Upper lobe of right lung (tissue), 1 donor: ENCODE measurements at regions not wholly inside any gene's neighbourhood (a gene's known extent, or its start where the extent isn't known, plus 50 kb on each side); places are given as distances from the start of the nearest gene placed in this dataset.
"Not testable (repeated sequence)": the region's sequence is repeated elsewhere in the genome, so short reads cannot be mapped to it uniquely, and the experiment has no call there.

Experiments
- ATAC-seq: fragments of 200-7000 bp; cut with Tn5 transposase; one replicate; pipeline ENCODE4 v1.9.1; 2020; ENCODE audit warnings: mild to moderate bottlenecking, moderate library complexity
- DNase-seq: peaks from one replicate; pipeline ENCODE4 v3.0.0-alpha.2; 2020
- H3K27ac ChIP-seq: fragments of 200-600 bp; one replicate; pipeline ENCODE4 v1.8.0; 2022
- H3K27me3 ChIP-seq: fragments of 200-600 bp; one replicate; pipeline ENCODE4 v1.8.0; 2022; ENCODE audit warnings: mild to moderate bottlenecking
- H3K36me3 ChIP-seq: fragments of 200-600 bp; one replicate; pipeline ENCODE4 v1.8.0; 2022
- H3K4me1 ChIP-seq: fragments of 200-600 bp; one replicate; pipeline ENCODE4 v1.8.0; 2022
- H3K4me3 ChIP-seq: fragments of 200-600 bp; one replicate; pipeline ENCODE4 v1.8.0; 2022; ENCODE audit warnings: mild to moderate bottlenecking
- H3K9me3 ChIP-seq: fragments of 200-600 bp; one replicate; pipeline ENCODE4 v1.8.0; 2022
- intact Hi-C: fragments of 100-400 bp; cut with DNase I; formaldehyde crosslinking; loops from one replicate; pipeline ENCODE4 v1.11.0; 2022
- donor health status: DM: no; HTN: yes; CAD: no; lungs with severe emphysema.

DNA sequence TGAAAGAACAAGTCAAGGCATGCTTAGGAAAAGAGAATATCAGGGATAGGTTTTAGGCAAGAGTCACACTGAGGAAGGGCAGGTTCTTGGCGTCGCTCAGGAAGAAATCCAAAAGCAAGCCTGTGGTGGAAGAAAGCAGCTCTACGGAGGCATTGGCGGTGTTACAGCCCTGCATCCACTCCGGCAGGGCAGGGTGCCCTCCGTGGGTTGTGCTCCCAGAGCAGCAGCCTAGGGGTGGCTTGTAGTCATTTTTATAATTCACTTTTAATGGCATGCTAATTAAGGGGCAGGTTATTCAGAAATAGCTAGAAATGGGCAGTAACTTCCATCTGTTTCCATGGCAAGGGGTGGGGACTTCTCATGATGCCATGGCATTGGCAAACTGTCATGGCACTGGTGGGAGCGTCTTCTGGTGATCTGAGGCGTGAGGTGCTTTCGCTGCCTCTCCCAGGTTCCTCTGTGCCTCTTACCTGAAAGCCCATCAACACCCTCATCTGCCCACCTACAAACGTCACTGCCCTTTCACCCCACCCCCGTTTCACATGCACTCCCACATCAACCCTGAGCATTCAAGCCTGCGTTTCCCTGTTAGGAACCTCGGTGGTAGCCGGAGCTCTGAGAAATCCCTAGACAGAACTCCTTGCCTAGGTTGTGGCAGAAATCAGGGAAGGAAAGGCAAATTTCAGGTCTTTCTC is 1763.8 kb upstream of the TPTE start:
- intact Hi-C loops, H3K27ac ChIP-seq, H3K36me3 ChIP-seq, DNase-seq, H3K9me3 ChIP-seq, H3K27me3 ChIP-seq, H3K4me1 ChIP-seq, H3K4me3 ChIP-seq, ATAC-seq: not testable (repeated sequence)

DNA sequence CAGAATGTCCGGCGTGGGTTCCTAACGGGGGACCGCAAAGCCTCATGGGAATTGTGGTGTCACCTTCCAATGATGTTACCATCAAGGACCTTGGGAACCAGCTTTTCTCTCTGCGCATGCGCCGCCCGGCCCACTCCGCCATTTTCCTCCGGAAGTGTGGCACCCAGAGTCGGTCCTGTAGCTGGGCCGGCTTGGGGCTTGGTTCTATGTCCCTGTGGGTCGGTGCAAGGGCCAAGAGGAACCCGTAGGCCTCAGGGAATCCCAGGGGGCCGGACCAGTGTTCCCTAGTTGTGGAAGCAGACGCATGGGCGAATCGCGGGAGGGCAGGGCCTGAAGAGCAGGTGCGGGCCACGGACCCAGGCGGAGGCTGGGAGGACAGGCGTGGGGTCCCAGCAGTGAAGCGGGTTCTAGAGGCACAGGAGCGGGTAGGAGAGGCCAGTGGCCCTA is 1762.4 kb upstream of the TPTE start:
- H3K27me3 ChIP-seq, H3K4me3 ChIP-seq, ATAC-seq, H3K4me1 ChIP-seq, H3K9me3 ChIP-seq, H3K27ac ChIP-seq, H3K36me3 ChIP-seq, intact Hi-C loops, DNase-seq: not testable (repeated sequence)

DNA sequence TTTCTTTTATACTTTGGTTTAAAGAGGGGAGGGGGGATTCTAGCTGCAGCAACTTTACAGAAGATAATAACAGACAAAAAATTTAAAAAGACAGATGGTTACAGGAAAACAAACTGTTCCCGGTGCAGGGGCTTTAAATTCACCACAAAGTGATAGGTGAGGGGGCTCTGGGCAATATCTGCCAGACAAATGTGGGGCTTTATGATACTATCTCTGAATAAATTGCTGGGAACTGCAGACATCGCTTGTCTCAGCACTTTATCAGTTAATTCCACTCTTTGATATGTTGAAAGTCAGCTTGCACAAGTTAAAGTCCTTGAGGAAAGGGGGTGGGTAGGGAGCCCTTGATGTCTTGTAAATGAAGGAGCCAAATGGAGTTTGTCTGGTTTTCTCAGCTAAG is 1759.1 kb upstream of the TPTE start:
- DNase-seq, H3K9me3 ChIP-seq, H3K4me1 ChIP-seq, intact Hi-C loops, H3K27me3 ChIP-seq, H3K4me3 ChIP-seq, ATAC-seq, H3K36me3 ChIP-seq, H3K27ac ChIP-seq: not testable (repeated sequence)

DNA sequence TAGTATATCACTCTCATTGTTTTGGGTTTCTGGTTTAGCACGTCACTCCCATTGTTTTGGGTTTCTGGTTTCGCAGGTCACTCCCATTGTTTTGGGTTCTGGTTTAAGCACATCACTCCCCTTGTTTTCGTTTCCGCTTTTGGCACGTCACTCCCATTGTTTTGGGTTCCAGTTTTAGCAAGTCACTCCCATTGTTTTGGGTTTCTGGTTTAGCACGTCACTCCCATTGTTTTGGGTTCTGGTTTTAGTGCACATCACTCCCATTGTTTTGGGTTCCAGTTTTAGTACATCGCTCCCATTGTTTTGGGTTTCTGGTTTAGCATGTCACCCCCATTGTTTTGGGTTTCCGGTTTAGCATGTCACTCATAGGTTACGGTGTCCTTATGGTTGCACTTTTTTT is 1757.0 kb upstream of the TPTE start:
- DNase-seq, intact Hi-C loops, H3K36me3 ChIP-seq, H3K9me3 ChIP-seq, H3K27ac ChIP-seq, ATAC-seq, H3K27me3 ChIP-seq, H3K4me3 ChIP-seq, H3K4me1 ChIP-seq: not testable (repeated sequence)

DNA sequence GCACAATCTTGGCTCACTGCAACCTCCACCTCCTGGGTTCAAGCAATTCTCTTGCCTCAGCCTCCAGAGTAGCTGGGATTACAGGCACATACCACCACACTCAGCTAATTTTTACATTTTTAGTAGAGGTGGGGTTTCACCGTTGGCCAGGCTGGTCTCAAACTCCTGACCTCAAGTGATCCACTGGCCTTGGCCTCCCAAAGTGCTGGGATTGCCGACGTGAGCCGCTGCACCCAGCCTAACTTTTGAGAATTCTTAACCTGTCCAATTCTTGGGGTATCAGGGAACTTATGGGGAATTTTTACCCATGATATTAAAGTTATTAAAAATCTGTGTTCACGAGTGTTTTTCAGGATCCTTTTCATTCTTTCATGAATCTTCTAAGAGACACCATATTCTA is 1755.2 kb upstream of the TPTE start:
- intact Hi-C loops, ATAC-seq, DNase-seq, H3K4me1 ChIP-seq, H3K27me3 ChIP-seq, H3K36me3 ChIP-seq, H3K9me3 ChIP-seq, H3K27ac ChIP-seq, H3K4me3 ChIP-seq: not testable (repeated sequence)

DNA sequence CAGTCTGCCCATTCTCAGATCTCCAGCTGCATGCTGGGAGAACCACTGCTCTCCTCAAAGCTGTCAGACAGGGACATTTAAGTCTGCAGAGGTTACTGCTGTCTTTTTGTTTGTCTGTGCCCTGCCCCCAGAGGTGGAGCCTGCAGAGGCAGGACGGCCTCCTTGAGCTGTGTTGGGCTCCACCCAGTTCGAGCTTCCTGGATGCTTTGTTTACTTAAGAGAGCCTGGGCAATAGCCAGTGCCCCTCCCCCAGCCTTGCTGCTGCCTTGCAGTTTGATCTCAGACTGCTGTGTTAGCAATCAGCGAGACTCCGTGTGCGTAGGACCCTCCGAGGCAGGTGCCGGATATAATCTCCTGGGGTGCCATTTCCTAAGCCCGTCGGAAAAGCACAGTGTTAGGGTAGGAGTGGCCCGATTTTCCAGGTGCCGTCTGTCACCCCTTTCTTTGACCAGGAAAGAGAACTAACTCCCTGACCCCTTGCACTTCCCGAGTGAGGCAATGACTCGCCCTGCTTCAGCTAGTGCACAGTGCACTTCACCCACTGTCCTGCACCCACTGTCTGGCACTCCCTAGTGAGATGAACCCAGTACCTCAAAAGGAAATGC is 1748.4 kb upstream of the TPTE start:
- H3K27me3 ChIP-seq, ATAC-seq, H3K4me1 ChIP-seq, H3K4me3 ChIP-seq, H3K27ac ChIP-seq, DNase-seq, intact Hi-C loops, H3K36me3 ChIP-seq, H3K9me3 ChIP-seq: not testable (repeated sequence)

DNA sequence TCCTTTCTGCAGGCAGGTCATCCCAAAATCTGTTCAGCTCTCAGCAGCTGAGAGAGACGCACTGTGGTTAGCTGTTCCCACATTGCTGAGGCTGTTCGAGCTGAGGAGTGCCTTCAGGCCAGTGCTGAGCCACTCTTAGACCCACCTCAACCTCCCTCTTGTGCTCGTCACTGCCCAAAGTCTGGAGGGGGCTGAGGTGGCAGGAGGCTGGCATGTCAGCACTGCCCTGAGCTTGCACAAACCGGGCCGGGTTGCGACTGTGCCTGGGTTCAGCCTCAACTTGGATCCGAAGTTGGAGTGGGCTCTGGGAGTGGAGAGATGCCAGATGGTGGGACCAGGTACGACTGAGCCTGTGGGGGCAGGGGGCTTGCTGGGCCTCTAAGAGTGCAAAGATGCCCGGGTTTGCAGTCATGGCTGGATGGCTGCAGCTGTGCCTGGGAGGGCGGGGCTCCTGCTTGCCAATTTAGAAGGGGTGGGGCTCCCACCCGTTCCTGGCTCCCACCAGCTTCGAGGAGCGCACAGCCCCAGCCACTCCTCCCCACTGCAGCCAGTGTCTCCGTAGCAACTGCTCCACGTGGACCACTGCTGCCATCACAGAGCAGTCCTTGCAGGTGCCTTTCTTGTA is 1745.7 kb upstream of the TPTE start:
- intact Hi-C loops: not testable (repeated sequence)

DNA sequence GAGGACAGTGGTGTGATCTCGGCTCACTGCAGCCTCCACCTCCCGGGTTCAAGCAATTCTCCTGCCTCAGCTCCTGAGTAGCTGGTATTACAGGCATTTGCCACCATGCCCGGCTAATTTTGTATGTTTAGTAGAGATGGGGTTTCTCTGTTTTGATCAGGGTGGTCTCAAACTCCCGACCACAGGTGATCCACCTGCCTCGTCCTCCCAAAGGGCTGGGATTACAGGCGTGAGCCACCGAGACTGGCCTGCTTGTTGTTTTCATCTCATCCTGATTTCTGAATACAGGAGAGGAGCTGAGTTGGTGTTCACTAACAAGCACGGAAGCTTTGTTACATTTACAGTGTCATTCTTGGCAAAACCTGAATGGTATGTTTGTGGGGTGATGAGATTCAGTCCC is 1744.1 kb upstream of the TPTE start:
- H3K9me3 ChIP-seq, H3K27me3 ChIP-seq, ATAC-seq, H3K27ac ChIP-seq, H3K4me1 ChIP-seq, H3K36me3 ChIP-seq, H3K4me3 ChIP-seq, intact Hi-C loops, DNase-seq: not testable (repeated sequence)

More for the DNA sequence above, 1745.7 kb upstream of the TPTE start:
- not testable (repeated sequence) for H3K9me3 ChIP-seq, H3K36me3 ChIP-seq, H3K27ac ChIP-seq, H3K4me3 ChIP-seq, H3K27me3 ChIP-seq, DNase-seq, H3K4me1 ChIP-seq, ATAC-seq

DNA sequence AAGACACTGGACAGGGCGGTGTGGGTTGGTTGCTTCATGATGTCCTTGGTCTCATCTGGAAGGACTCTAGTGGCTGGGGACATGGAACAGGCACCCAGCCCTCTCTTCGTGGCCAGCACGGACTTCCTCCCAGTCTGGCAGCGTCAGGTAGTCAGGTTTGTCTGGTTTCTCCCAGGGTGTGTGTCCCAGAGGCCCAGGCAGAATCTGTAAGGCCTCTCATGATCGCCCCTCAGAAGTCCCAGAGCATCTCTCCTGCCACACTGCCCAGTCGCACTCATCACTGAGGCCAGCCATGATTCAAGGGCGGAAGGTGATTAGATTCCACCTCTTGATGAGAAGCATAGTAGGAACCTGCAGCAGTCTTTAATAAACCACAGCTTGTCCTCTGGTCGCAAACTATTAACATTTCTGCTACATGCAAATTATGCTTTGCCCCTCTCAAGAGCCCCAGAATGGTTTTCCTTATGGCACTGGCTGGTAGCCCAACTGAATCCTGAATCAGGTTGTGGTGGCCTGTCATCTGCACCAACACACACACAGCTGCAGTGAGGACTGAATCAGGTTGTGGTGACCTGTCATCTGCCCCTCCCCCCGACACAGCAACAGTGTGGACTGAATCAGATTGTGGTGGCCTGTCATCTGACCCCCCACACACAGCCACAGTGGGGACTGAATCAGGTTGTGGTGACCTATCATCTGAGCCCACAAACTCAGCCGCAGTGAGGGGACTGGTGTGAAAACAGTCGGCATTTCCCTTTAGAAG is 1742.9 kb upstream of the TPTE start:
- H3K4me3 ChIP-seq, H3K27ac ChIP-seq, H3K4me1 ChIP-seq, ATAC-seq, DNase-seq, H3K27me3 ChIP-seq, H3K36me3 ChIP-seq, intact Hi-C loops, H3K9me3 ChIP-seq: not testable (repeated sequence)

DNA sequence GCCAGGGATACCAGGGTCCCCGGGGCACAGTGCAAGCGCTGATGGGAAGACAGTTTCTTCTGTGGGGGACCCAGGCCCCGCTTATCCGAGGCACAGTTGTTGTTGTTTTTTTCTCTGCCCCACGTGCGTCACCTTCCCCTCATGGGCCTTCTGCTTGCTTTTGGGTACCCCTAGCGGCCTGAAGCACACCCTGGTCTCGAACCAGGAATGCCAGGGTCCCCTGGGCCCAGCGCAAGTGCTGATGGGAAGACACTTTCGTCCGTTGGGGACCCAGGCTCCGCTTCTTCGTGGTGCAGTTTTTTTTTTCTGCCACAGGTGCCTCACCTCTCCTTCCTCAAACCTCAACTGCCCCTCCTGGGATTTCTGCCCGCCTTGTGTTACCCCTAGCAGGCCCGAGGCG is 1708.5 kb upstream of the TPTE start:
- H3K9me3 ChIP-seq, H3K27ac ChIP-seq, H3K27me3 ChIP-seq, DNase-seq, intact Hi-C loops, H3K4me3 ChIP-seq, H3K36me3 ChIP-seq, H3K4me1 ChIP-seq, ATAC-seq: not testable (repeated sequence)

DNA sequence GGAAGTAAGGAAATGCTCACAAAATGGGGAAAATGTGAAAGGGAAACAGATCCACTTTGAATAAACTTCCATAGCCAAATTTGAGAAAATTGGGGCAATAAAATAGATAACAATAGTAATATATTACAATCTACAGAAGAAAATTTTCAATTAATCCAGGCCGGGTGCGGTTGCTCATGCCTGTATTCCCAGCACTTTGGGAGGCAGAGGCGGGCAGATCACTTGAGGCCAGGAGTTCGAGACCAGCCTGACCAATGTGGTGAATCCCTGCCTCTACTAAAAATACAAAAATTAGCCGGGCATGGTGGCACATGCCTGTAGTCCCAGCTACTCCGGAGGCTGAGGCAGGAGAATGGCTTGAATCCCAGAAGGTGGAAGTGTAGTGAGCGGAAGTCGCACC is 1687.1 kb upstream of the TPTE start:
- peak; percentile 47 for DNase-seq
- ATAC-seq, H3K4me3 ChIP-seq, intact Hi-C loops, H3K4me1 ChIP-seq, H3K27ac ChIP-seq, H3K36me3 ChIP-seq, H3K27me3 ChIP-seq, H3K9me3 ChIP-seq: not testable (repeated sequence)
